ENCODE measurements at regions not wholly inside any gene's neighbourhood (a gene's known extent, or its start where the extent isn't known, plus 50 kb on each side); places are given as distances from the start of the nearest gene placed in this dataset.

DNA sequence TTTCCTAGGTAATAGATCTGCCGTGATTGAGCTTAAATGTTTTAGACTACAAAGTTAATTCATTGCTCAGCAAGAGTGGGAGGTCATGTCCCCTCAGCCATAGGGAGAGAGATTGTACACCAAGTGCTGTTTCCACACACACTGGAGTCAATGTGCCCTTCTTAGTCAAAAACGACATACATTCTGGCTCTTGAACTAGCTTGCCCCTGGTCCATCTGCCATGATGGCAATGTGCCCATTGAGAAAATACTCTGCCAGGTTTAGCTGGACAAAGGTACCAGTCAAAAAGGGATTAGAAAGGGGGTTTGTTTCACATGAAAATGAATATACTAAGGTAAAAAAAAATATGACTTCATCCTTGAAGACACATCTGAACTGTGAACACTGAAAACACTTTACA lies 377.1 kb upstream of the ADGRL3 start:
- no peaks in the 10 kb centered on the region for H3K27me3 ChIP-seq (ENCODE audit: control insufficient read depth in 2 of 2, insufficient read depth in 2 of 2, low read length in 2 of 2)
- no peak overlapping the region for H3K9ac ChIP-seq (replicated peaks; ENCODE audit: extremely low read depth, insufficient read depth, low read length)
- no peaks in the 10 kb centered on the region for H3K4me1 ChIP-seq (ENCODE audit: control insufficient read depth, extremely low read depth, insufficient read depth, low read length)
- no peak overlapping the region for H2AFZ ChIP-seq (ENCODE audit: low read depth, low read length)
- no peaks in the 10 kb centered on the region for H3K36me3 ChIP-seq (ENCODE audit: control insufficient read depth in 2 of 2, extremely low read depth in 1 of 2, insufficient read depth in 2 of 2, low read length in 2 of 2)
- ChIA-PET POLR2A (no interaction called here), CTCF (no interaction called here)
- no peak overlapping the region for H3K4me3 ChIP-seq (replicated peaks in 1 of 3; ENCODE audit: insufficient read depth in 1 of 3, low read depth in 1 of 3, low read length in 3 of 3)
- no peaks in the 10 kb centered on the region for H4K20me1 ChIP-seq (replicated peaks; ENCODE audit: control insufficient read depth, extremely low read depth, insufficient read depth, low read length)
- no peak for TF ChIP-seq POLR2A (IDR thresholded peaks at IDR 0.05; ENCODE audit: low read depth, low read length)
- no peak for TF ChIP-seq MYC (IDR thresholded peaks at IDR 0.05; ENCODE audit: low read depth, low read length)
- TF ChIP-seq JUN (IDR thresholded peaks at IDR 0.05; ENCODE audit: borderline replicate concordance, insufficient read depth, insufficient read length, low read depth): no peak
- no peak for TF ChIP-seq FOS (IDR thresholded peaks at IDR 0.05; ENCODE audit: borderline replicate concordance, insufficient read depth, low read length)
- TF ChIP-seq CTCF (IDR thresholded peaks at IDR 0.05; ENCODE audit: extremely low read depth in 1 of 2, insufficient read depth in 1 of 2, low read depth in 1 of 2, low read length in 2 of 2): no peak
- no peak for TF ChIP-seq MAX (IDR thresholded peaks at IDR 0.05; ENCODE audit: insufficient read depth, insufficient read length)
- no peak for TF ChIP-seq EZH2 (IDR thresholded peaks at IDR 0.05; ENCODE audit: borderline replicate concordance, low read depth, low read length, severe bottlenecking)
- no peak for TF ChIP-seq GATA2 (IDR thresholded peaks at IDR 0.05; ENCODE audit: insufficient read depth, insufficient read length, low read depth, low read length)
- TF ChIP-seq POLR2AphosphoS5 (IDR thresholded peaks at IDR 0.05; ENCODE audit: insufficient read depth, low read depth, low read length): no peak
- H3K27ac ChIP-seq (ENCODE audit: insufficient read depth, low read depth, low read length): no peak overlapping the region
- peaks cover 4% of the 10 kb centered on the region for H3K9me3 ChIP-seq (replicated peaks; ENCODE audit: control insufficient read depth, insufficient read depth, low read length)
- H3K79me2 ChIP-seq (ENCODE audit: control insufficient read depth, insufficient read depth, low read length): no peaks in the 10 kb centered on the region
- BruUV-seq (replicated peaks): no TSS peak
- FAIRE-seq (no peak), DNase-seq (ENCODE audit: low read depth, low spot score) (no peak)
- no peaks in the 10 kb centered on the region for H3K9me1 ChIP-seq (replicated peaks; ENCODE audit: control insufficient read depth, extremely low read depth, insufficient read depth, low read length)
- H3K4me2 ChIP-seq (ENCODE audit: insufficient read depth, low read length): no peak overlapping the region
- intact Hi-C loops (cut with micrococcal nuclease) (no loop called here), dilution Hi-C loops (cut with MboI; ENCODE audit: extremely low pct_ligation_motif_present, low sequenced_read_pairs) (no loop called here)
